Hepatocyte (in vitro differentiated cells): ENCODE measurements at regions not wholly inside any gene's neighbourhood (a gene's known extent, or its start where the extent isn't known, plus 50 kb on each side); places are given as distances from the start of the nearest gene placed in this dataset.

Source experiments
- DNase-seq: peaks from one replicate; pipeline ENCODE4 v3.0.0-alpha.2; 2016; ENCODE audit warnings: low spot score
- H2AFZ ChIP-seq: fragments of 200-600 bp; sonication (generic); 2 replicates; pipeline ENCODE4 v1.6.0; 2016; ENCODE audit warnings: antibody characterized with exemption, mild to moderate bottlenecking
- H3K27ac ChIP-seq: fragments of 200-600 bp; sonication (generic); 2 replicates; pipeline ENCODE4 v1.5.1; 2016; ENCODE audit warnings: mild to moderate bottlenecking
- H3K27me3 ChIP-seq: fragments of 200-600 bp; sonication (generic); 2 replicates; pipeline ENCODE4 v1.6.1; 2016
- H3K36me3 ChIP-seq: fragments of 200-600 bp; sonication (generic); replicated peaks from 2 replicates; pipeline ENCODE4 v1.5.1; 2016; ENCODE audit warnings: low read depth; ENCODE audit not compliant: insufficient read depth
- H3K4me1 ChIP-seq: fragments of 200-600 bp; sonication (generic); 2 replicates; pipeline ENCODE4 v1.5.1; 2016; ENCODE audit warnings: mild to moderate bottlenecking, moderate library complexity; ENCODE audit not compliant: insufficient read depth
- H3K4me2 ChIP-seq: fragments of 200-600 bp; sonication (generic); 2 replicates; pipeline ENCODE4 v1.6.0; 2016
- H3K4me3 ChIP-seq: fragments of 200-600 bp; sonication (generic); 2 replicates; pipeline ENCODE4 v1.5.1; 2016; ENCODE audit warnings: mild to moderate bottlenecking
- H3K79me2 ChIP-seq: fragments of 200-600 bp; sonication (generic); 2 replicates; pipeline ENCODE4 v1.6.0; 2017; ENCODE audit warnings: mild to moderate bottlenecking
- H3K9me2 ChIP-seq: fragments of 200-600 bp; sonication (generic); replicated peaks from 2 replicates; pipeline ENCODE4 v1.6.0; 2017; ENCODE audit warnings: mild to moderate bottlenecking; ENCODE audit not compliant: insufficient read depth
- H3K9me3 ChIP-seq: fragments of 200-600 bp; sonication (generic); 2 replicates; pipeline ENCODE4 v1.5.1; 2016; ENCODE audit warnings: low read depth, mild to moderate bottlenecking
- H4K20me1 ChIP-seq: fragments of 200-600 bp; sonication (generic); 2 replicates; pipeline ENCODE4 v1.6.0; 2016; ENCODE audit warnings: mild to moderate bottlenecking; ENCODE audit not compliant: insufficient read depth, poor library complexity, severe bottlenecking
- EZH2 ChIP-seq: fragments of 200-600 bp; sonication (generic); IDR thresholded peaks from 2 replicates; pipeline ENCODE4 v1.6.1; 2016; ENCODE audit warnings: antibody characterized with exemption, mild to moderate bottlenecking, borderline replicate concordance
- EZH2phosphoT487 ChIP-seq: fragments of 200-600 bp; sonication (generic); IDR thresholded peaks from one replicate; pipeline ENCODE4 v1.6.1; 2018; ENCODE audit warnings: antibody characterized with exemption, mild to moderate bottlenecking, low read depth, moderate library complexity; ENCODE audit not compliant: unreplicated experiment, severe bottlenecking
- WGBS: methylation state at CpG from one replicate; pipeline ENCODE4 v1.1.6; 2016; ENCODE audit warnings: low lambda C conversion rate; ENCODE audit errors: missing lambda C conversion rate; 5-methylcytosine and 5-hydroxymethylcytosine counted together
- TF ChIP-seq, protein P1 (sequence below): fragments of 200-600 bp; sonication (generic); IDR thresholded peaks from 2 replicates; pipeline ENCODE4 v1.5.1; 2016; ENCODE audit warnings: antibody characterized with exemption, mild to moderate bottlenecking; ENCODE audit not compliant: poor library complexity

DNA sequence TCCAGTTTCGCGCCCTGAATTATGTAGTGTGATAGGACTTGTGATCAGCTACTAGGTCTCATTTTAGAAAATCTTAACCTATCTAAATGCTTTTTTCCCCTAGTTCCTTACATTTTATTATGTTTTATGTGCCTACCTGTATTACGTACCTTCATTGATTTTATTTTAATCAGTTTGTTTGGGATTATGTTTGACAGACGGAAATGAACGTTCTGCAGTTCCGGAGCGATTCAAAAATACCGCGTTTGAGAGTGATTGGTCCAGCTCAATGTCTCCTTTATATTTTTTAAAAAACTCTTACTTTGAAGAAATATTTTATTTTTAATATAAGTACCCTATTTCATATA lies 114.3 kb upstream of the BTN3A2 start:
- Histone ChIP-seq H3K36me3 (no peaks in the 10 kb centered on the region), H3K4me2 (peak overlapping the region; percentile 81), H4K20me1 (no peaks in the 10 kb centered on the region), H3K4me3 (peak overlapping the region; percentile 82), H2AFZ (peak overlapping the region; percentile 58), H3K4me1 (peaks cover 12% of the 10 kb centered on the region), H3K79me2 (peaks cover 36% of the 10 kb centered on the region), H3K27me3 (no peaks in the 10 kb centered on the region), H3K27ac (peak overlapping the region; percentile 98), H3K9me2 (no peaks in the 10 kb centered on the region), H3K9me3 (no peaks in the 10 kb centered on the region)
- TF ChIP-seq, protein P1, sequence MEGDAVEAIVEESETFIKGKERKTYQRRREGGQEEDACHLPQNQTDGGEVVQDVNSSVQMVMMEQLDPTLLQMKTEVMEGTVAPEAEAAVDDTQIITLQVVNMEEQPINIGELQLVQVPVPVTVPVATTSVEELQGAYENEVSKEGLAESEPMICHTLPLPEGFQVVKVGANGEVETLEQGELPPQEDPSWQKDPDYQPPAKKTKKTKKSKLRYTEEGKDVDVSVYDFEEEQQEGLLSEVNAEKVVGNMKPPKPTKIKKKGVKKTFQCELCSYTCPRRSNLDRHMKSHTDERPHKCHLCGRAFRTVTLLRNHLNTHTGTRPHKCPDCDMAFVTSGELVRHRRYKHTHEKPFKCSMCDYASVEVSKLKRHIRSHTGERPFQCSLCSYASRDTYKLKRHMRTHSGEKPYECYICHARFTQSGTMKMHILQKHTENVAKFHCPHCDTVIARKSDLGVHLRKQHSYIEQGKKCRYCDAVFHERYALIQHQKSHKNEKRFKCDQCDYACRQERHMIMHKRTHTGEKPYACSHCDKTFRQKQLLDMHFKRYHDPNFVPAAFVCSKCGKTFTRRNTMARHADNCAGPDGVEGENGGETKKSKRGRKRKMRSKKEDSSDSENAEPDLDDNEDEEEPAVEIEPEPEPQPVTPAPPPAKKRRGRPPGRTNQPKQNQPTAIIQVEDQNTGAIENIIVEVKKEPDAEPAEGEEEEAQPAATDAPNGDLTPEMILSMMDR: no peak
- TF ChIP-seq EZH2 (no peak), EZH2phosphoT487 (no peak)
- WGBS: 3% methylated on average over 9 of the region's 9 CpGs
- DNase-seq: no peak

DNA sequence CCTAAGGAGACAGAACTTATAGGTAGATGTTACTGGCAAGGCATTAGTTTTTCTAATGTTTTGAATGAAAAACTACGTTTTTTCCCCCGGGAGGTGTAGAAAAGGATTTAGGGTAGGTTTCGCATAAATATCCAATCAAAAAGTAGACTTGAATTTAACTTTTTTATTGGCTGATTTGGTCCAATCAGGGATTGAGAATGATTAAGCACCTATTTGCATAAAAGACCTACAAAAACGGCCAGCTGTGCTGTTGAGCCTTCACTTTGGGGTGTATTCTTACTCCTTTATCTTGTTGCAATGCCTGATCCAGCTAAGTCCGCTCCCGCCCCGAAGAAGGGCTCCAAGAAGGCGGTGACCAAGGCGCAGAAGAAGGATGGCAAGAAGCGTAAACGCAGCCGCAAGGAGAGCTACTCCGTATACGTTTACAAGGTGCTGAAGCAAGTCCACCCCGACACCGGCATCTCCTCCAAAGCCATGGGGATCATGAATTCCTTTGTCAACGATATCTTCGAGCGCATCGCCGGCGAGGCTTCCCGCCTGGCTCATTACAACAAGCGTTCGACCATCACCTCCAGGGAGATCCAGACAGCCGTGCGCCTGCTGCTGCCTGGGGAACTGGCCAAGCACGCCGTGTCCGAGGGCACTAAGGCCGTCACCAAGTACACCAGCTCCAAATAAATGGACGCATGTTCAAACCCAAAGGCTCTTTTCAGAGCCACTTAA lies 113.5 kb upstream of the BTN3A2 start:
- peak overlapping the region; percentile 82 for H3K4me3 ChIP-seq
- no peaks in the 10 kb centered on the region for H3K9me2 ChIP-seq
- no peaks in the 10 kb centered on the region for H3K9me3 ChIP-seq
- peak; percentile 87 for DNase-seq
- H3K36me3 ChIP-seq: no peaks in the 10 kb centered on the region
- WGBS: under 1% methylated on average over 32 of the region's 32 CpGs
- no peaks in the 10 kb centered on the region for H3K27me3 ChIP-seq
- peaks cover 13% of the 10 kb centered on the region for H3K4me1 ChIP-seq
- peak overlapping the region; percentile 81 for H3K4me2 ChIP-seq
- H3K79me2 ChIP-seq: peaks cover 44% of the 10 kb centered on the region
- peak overlapping the region; percentile 98 for H3K27ac ChIP-seq
- H2AFZ ChIP-seq: peak overlapping the region; percentile 58
- TF ChIP-seq EZH2 (no peak), EZH2phosphoT487 (no peak)
- TF ChIP-seq, protein P1: no peak
- no peaks in the 10 kb centered on the region for H4K20me1 ChIP-seq

DNA sequence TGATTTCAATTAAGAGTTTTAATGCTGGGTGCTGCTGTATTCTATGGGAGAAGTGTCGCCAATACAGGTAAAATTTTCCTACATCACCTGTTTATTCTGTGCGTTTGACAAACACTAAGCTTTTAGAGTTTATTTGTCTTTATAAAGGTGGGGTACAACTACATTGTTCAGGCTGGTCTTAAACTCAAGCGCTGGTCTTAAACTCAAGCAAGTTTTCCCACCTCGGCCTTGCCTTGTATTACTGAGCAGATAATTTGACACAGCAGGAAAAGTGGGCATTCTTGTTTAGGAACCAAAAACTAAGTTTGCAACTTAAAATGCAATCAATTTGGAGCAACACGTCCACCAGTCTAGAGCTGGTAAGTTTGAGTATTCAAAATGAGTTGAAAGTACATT lies 112.9 kb upstream of the BTN3A2 start:
- H3K79me2 ChIP-seq: peaks cover 45% of the 10 kb centered on the region
- peak overlapping the region; percentile 82 for H3K4me3 ChIP-seq
- no peaks in the 10 kb centered on the region for H3K9me2 ChIP-seq
- DNase-seq: no peak
- H3K4me1 ChIP-seq: peaks cover 13% of the 10 kb centered on the region
- H2AFZ ChIP-seq: no peak overlapping the region
- 3% methylated on average over 5 of the region's 5 CpGs for WGBS
- no peaks in the 10 kb centered on the region for H4K20me1 ChIP-seq
- no peaks in the 10 kb centered on the region for H3K36me3 ChIP-seq
- TF ChIP-seq, protein P1: no peak
- TF ChIP-seq EZH2phosphoT487 (no peak), EZH2 (no peak)
- H3K9me3 ChIP-seq: no peaks in the 10 kb centered on the region
- H3K4me2 ChIP-seq: peak overlapping the region; percentile 81
- no peaks in the 10 kb centered on the region for H3K27me3 ChIP-seq
- peak overlapping the region; percentile 98 for H3K27ac ChIP-seq
